ENCODE measurements at regions not wholly inside any gene's neighbourhood (a gene's known extent, or its start where the extent isn't known, plus 50 kb on each side); places are given as distances from the start of the nearest gene placed in this dataset.

DNA sequence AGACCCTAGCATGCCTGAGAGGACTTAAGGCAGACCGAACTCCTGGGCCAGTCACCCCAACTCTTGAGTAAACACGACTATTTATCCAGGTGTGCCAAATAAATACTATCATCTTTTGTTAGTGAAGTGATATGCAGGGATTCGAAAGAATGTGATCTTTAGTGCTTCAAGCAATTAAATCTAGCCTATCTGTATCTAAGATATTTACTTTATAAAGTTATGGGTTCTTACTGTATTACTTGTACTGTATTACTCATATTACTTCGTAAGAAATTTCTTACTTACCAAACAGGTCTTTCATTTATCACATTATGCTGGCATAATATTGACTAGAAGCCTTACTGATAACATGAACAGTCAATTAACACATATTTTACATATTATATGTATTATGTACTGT is 211.6 kb upstream of the NECTIN3 start:
- TF ChIP-seq CTCF (conservative IDR thresholded peaks at IDR 0.05; ENCODE audit: low read depth, low read length): no peak
- H3K4me3 ChIP-seq (ENCODE audit: low read length): no peak overlapping the region
- no peak for DNase-seq (ENCODE audit: low read depth)

GRCh38 chr3:110865934-110866333 is 205.7 kb upstream of the NECTIN3 start:
- no peak for DNase-seq (ENCODE audit: low read depth)
- no peak for TF ChIP-seq CTCF (conservative IDR thresholded peaks at IDR 0.05; ENCODE audit: low read depth, low read length)
- H3K4me3 ChIP-seq (ENCODE audit: low read length): no peak overlapping the region

- H3K4me3 ChIP-seq (ENCODE audit: low read length): no peak overlapping the region
- TF ChIP-seq CTCF (conservative IDR thresholded peaks at IDR 0.05; ENCODE audit: low read depth, low read length): no peak
- DNase-seq (ENCODE audit: low read depth): no peak
Observed at GRCh38 chr3:110868106-110868505, 203.5 kb upstream of the NECTIN3 start.

DNA sequence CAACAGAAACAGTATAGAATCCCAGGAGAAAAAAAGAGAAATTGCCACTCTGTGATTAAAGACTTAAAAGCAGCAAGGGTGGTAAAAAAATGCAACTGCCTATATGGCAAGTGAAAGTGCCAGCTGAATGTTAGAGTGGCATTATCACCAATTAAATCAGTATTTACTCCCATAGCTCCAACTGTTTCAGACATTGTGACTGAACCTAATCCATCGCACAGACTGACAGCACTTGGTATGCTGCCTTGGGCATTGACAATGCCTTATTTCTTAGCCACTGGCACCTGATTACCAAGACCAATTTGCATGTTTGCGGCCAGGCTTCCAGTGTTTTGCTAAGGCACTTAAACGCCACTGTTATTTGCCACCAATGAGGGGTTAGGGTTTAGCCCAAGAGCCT is 201.9 kb upstream of the NECTIN3 start:
- H3K4me3 ChIP-seq (ENCODE audit: low read length): no peak overlapping the region
- TF ChIP-seq CTCF (conservative IDR thresholded peaks at IDR 0.05; ENCODE audit: low read depth, low read length): no peak
- DNase-seq (ENCODE audit: low read depth): no peak

GRCh38 chr3:110871869-110872268 is 199.7 kb upstream of the NECTIN3 start:
- no peak overlapping the region for H3K4me3 ChIP-seq (ENCODE audit: low read length)
- DNase-seq (ENCODE audit: low read depth): no peak
- TF ChIP-seq CTCF (conservative IDR thresholded peaks at IDR 0.05; ENCODE audit: low read depth, low read length): no peak

- TF ChIP-seq CTCF (conservative IDR thresholded peaks at IDR 0.05; ENCODE audit: low read depth, low read length): no peak
- no peak for DNase-seq (ENCODE audit: low read depth)
Observed at GRCh38 chr3:110878692-110879091, 192.9 kb upstream of the NECTIN3 start.

DNA sequence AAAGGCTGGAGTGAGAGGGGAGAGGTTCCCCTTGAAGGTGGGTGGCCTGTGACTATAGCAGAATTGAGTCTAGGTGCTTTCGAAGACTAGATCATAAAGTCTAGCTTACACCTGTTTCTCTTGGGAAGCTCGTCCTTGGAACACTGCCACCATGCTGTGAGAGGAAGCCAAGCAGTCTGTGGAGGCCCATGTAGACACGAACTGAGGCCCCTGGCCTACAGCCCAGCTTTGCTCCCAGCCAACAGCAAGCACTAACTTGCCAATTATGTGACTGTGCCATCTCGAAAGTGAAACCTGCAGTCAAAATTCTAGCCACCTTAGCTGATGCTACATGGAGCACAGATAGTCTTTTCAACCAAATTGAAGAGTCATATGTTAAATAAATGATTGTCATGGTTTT is 190.5 kb upstream of the NECTIN3 start:
- DNase-seq (ENCODE audit: low read depth): no peak
- no peak overlapping the region for H3K4me3 ChIP-seq (ENCODE audit: low read length)
- peak; percentile 39 for TF ChIP-seq CTCF (conservative IDR thresholded peaks at IDR 0.05; ENCODE audit: low read depth, low read length)

More at GRCh38 chr3:110878692-110879091, 192.9 kb upstream of the NECTIN3 start:
- no peak overlapping the region for H3K4me3 ChIP-seq (ENCODE audit: low read length)
